ENCODE measurements at regions not wholly inside any gene's neighbourhood (a gene's known extent, or its start where the extent isn't known, plus 50 kb on each side); places are given as distances from the start of the nearest gene placed in this dataset.
A peak's percentile ranks its signal among the peaks of the same experiment; 100 is the strongest.

DNA sequence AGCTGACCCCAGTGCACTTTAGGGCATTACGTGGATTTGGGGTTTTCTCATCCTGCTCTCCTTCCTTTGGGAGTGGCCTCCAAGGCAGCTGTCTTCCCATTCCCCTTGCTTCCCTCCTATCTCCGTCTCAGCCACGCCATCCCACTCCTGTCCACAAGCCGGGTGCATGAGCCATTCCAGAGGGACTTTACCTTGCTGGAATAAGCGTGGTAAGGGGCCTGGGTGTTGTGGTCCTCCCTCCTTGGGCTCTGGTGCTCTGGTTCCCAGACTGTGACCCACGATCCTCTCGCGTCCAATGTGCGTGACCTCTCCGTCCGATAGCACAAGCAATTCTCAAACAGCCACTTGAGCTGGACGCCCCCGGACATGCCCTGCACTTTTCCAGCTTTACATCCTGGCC is 60.6 kb upstream of the NKX2-2 start:
- Histone ChIP-seq H3K4me1 (ENCODE audit: control insufficient read depth in 1 of 2, extremely low read depth in 1 of 2, insufficient read depth in 2 of 2, low read length in 2 of 2) (peaks cover 0 to 4% of the 10 kb centered on the region in 2 experiments), H3K27ac (ENCODE audit: low read length) (no peak overlapping the region), H3K27me3 (replicated peaks in 1 of 2; ENCODE audit: control insufficient read depth in 2 of 2, extremely low read depth in 1 of 2, insufficient read depth in 2 of 2, low read length in 1 of 2) (peaks cover 0 to 12% of the 10 kb centered on the region in 2 experiments), H3K4me3 (ENCODE audit: control insufficient read depth in 1 of 2, extremely low read depth in 1 of 2, low read length in 1 of 2) (no peak overlapping the region), H3K9me3 (no peaks in the 10 kb centered on the region), H3K36me3 (ENCODE audit: control insufficient read depth in 2 of 2, extremely low read depth in 1 of 2, insufficient read depth in 1 of 2, low read length in 1 of 2) (no peaks in the 10 kb centered on the region)
- Mint-ChIP-seq H3K36me3 (no peaks in the 10 kb centered on the region), H3K4me3 (no peak overlapping the region), H3K27me3 (peaks cover 10 to 27% of the 10 kb centered on the region in 2 donors), H3K4me1 (peaks cover 0 to 10% (median 4%) of the 10 kb centered on the region in 3 donors), H3K9me3 (no peaks in the 10 kb centered on the region), H3K27ac (no peak overlapping the region)
- WGBS (ENCODE audit: insufficient coverage): 78% methylated on average over 11 of the region's 13 CpGs
- ChIA-PET POLR2A (no interaction called here), CTCF (interaction anchor here (0.8 to 1.0 kb wide), 2 partner anchors 45 to 46 kb away, joined by 3 to 4 read pairs; no protein-coding TSS in a partner anchor)
- no peak for DNase-seq
- no peak for ATAC-seq (replicated peaks in 1 of 4)

DNA sequence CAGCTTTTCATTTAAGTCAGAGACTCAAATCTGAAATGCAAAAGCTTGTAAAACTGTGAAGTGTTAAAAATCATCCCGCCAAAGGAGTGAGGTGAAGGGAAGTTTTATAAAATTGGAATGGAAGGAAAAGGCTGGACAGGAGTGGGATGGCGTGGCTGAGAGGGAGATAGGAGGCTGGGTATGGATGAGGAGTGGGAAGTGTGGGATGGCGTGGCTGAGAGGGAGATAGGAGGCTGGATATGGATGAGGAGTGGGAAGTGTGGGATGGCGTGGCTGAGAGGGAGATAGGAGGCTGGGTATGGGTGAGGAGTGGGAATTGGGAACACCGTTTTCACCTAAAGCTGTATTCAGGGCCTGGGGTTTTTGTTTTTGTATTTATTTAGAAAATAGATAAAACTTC is 59.4 kb upstream of the NKX2-2 start:
- Mint-ChIP-seq H3K36me3 (no peaks in the 10 kb centered on the region), H3K4me1 (peaks cover 0 to 10% (median 4%) of the 10 kb centered on the region in 3 donors), H3K9me3 (no peaks in the 10 kb centered on the region), H3K27ac (no peak overlapping the region), H3K27me3 (peaks cover 11 to 27% of the 10 kb centered on the region in 2 donors), H3K4me3 (no peak overlapping the region)
- POLR2A ChIA-PET: no interaction called here
- ATAC-seq (replicated peaks in 1 of 4) (no peak), DNase-seq (no peak)
- no peak overlapping the region for H3K27ac ChIP-seq (ENCODE audit: low read length)
- WGBS (ENCODE audit: insufficient coverage): 62% methylated on average over 5 of the region's 5 CpGs
- H3K36me3 ChIP-seq (ENCODE audit: control insufficient read depth in 2 of 2, extremely low read depth in 1 of 2, insufficient read depth in 1 of 2, low read length in 1 of 2): no peaks in the 10 kb centered on the region
- H3K27me3 ChIP-seq (replicated peaks in 1 of 2; ENCODE audit: control insufficient read depth in 2 of 2, extremely low read depth in 1 of 2, insufficient read depth in 2 of 2, low read length in 1 of 2): peaks cover 0 to 12% of the 10 kb centered on the region in 2 experiments
- no peaks in the 10 kb centered on the region for H3K9me3 ChIP-seq
- no peak overlapping the region for H3K4me3 ChIP-seq (ENCODE audit: control insufficient read depth in 1 of 2, extremely low read depth in 1 of 2, low read length in 1 of 2)
- CTCF ChIA-PET: interaction anchor here (0.6 to 2.4 kb wide), 4 partner anchors 44 to 373 kb away, joined by 3 to 11 read pairs (median 3); no protein-coding TSS in a partner anchor
- H3K4me1 ChIP-seq (ENCODE audit: control insufficient read depth in 1 of 2, extremely low read depth in 1 of 2, insufficient read depth in 2 of 2, low read length in 2 of 2): peaks cover 0 to 4% of the 10 kb centered on the region in 2 experiments

DNA sequence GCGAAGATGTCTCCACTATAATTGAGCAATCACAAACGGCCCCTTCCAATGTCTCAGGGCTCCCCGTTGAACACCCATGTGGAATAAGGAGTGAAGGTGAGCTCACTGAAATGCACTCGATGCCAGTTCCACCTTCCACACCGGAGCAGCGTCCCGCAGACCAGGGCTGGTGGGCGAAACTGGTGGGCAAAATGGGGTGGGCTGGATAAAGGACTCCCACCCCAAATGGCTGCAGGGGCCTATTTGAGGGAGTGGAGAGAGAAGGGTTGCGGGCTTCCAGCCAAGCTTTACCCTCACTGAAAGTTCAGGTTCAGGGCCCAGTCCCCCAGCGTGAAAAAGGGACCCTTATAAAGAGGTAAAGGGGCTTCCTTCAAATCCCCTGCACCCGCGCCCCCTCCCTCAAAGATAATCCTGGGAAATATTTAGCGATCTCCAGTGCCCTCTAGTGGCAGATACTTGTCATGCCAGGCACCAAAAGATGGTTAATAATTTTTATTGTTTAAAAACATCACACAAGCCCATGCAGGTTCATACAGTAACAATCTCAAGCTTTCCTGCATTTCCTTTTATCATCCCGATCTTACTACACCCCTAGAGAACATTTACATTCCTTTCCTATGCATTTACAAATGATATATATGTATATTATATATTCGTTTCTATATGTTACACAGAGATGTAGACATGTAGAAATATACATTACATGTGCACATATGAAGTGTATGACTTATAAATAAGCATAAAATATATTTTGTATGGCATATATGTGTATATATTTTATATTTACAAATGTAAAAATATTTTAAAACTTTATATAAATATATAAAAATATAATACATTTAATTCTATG is 58.2 kb upstream of the NKX2-2 start:
- Histone ChIP-seq H3K36me3 (ENCODE audit: control insufficient read depth in 2 of 2, extremely low read depth in 1 of 2, insufficient read depth in 1 of 2, low read length in 1 of 2) (no peaks in the 10 kb centered on the region), H3K27ac (ENCODE audit: low read length) (no peak overlapping the region), H3K4me1 (ENCODE audit: control insufficient read depth in 1 of 2, extremely low read depth in 1 of 2, insufficient read depth in 2 of 2, low read length in 2 of 2) (peaks cover 0 to 4% of the 10 kb centered on the region in 2 experiments), H3K9me3 (no peaks in the 10 kb centered on the region), H3K27me3 (replicated peaks in 1 of 2; ENCODE audit: control insufficient read depth in 2 of 2, extremely low read depth in 1 of 2, insufficient read depth in 2 of 2, low read length in 1 of 2) (peaks cover 0 to 12% of the 10 kb centered on the region in 2 experiments), H3K4me3 (ENCODE audit: control insufficient read depth in 1 of 2, extremely low read depth in 1 of 2, low read length in 1 of 2) (no peak overlapping the region)
- peaks cover 0 to 10% (median 4%) of the 10 kb centered on the region in 3 donors for H3K4me1 Mint-ChIP-seq
- CTCF ChIA-PET: interaction anchor here (0.6 to 2.4 kb wide), 17 partner anchors 9 to 714 kb away, joined by 3 to 11 read pairs (median 4); no protein-coding TSS in a partner anchor
- peak in 5 of 35 experiments; percentile 6 to 54 (median 21) for DNase-seq
- H3K4me3 Mint-ChIP-seq: no peak overlapping the region
- H3K27me3 Mint-ChIP-seq: peaks cover 11 to 27% of the 10 kb centered on the region in 2 donors
- no CpG with 5 or more reads among the region's 15 CpGs for WGBS (ENCODE audit: insufficient coverage)
- POLR2A ChIA-PET: no interaction called here
- no peak for ATAC-seq (replicated peaks in 1 of 4)
- H3K9me3 Mint-ChIP-seq: no peaks in the 10 kb centered on the region
- H3K27ac Mint-ChIP-seq: no peak overlapping the region
- H3K36me3 Mint-ChIP-seq: no peaks in the 10 kb centered on the region

DNA sequence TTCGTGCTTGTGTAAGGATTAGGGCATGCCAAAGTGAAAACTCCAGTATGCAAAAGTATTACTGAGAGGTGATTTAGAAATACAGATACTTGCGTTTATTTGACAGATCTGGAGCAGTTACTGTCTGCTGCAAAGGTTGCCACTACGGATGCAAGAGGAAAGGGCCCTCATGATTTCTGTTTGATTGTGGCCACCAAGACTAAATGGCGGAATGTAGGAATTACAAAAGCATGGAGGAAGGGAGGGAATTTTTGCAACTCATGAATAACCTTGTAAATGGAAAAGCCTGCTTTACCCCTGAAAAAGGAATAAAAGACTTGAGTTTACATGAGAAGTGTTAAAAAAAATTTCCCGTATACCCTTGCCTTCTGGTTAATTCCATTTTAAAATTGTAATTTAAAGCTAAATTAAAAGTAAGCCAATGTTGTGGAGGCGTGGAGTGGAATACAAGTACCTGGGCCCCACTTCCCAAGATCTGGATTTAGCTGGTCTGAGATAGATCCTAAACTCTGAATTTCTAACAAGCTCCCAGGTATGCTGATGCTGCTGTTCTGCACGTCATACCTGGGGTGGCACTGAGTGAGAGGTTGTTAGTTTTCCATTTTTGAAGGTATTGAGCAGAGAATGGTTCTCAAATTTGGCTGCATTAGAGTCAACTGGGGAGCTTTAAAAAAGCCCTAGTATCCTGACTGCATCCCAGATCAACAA is 56.6 kb upstream of the NKX2-2 start:
- WGBS (ENCODE audit: insufficient coverage): 65% methylated on average over 4 of the region's 7 CpGs
- H3K4me3 ChIP-seq (ENCODE audit: control insufficient read depth in 1 of 2, extremely low read depth in 1 of 2, low read length in 1 of 2): no peak overlapping the region
- H3K9me3 ChIP-seq: no peaks in the 10 kb centered on the region
- no peak overlapping the region for H3K27ac ChIP-seq (ENCODE audit: low read length)
- Mint-ChIP-seq H3K27me3 (peaks cover 11 to 22% of the 10 kb centered on the region in 2 donors), H3K36me3 (no peaks in the 10 kb centered on the region), H3K9me3 (no peaks in the 10 kb centered on the region), H3K4me3 (no peak overlapping the region), H3K27ac (peak overlapping the region in 1 of 2 donors; percentile 16), H3K4me1 (peaks cover 0 to 10% (median 4%) of the 10 kb centered on the region in 3 donors)
- ChIA-PET CTCF (interaction anchor here (0.5 to 2.3 kb wide), 16 partner anchors 8 to 768 kb away, joined by 3 to 9 read pairs (median 4); no protein-coding TSS in a partner anchor), POLR2A (no interaction called here)
- H3K4me1 ChIP-seq (ENCODE audit: control insufficient read depth in 1 of 2, extremely low read depth in 1 of 2, insufficient read depth in 2 of 2, low read length in 2 of 2): peaks cover 0 to 4% of the 10 kb centered on the region in 2 experiments
- no peaks in the 10 kb centered on the region for H3K36me3 ChIP-seq (ENCODE audit: control insufficient read depth in 2 of 2, extremely low read depth in 1 of 2, insufficient read depth in 1 of 2, low read length in 1 of 2)
- peaks cover 0 to 12% of the 10 kb centered on the region in 2 experiments for H3K27me3 ChIP-seq (replicated peaks in 1 of 2; ENCODE audit: control insufficient read depth in 2 of 2, extremely low read depth in 1 of 2, insufficient read depth in 2 of 2, low read length in 1 of 2)
- no peak for DNase-seq
- ATAC-seq (replicated peaks in 1 of 4): no peak

DNA sequence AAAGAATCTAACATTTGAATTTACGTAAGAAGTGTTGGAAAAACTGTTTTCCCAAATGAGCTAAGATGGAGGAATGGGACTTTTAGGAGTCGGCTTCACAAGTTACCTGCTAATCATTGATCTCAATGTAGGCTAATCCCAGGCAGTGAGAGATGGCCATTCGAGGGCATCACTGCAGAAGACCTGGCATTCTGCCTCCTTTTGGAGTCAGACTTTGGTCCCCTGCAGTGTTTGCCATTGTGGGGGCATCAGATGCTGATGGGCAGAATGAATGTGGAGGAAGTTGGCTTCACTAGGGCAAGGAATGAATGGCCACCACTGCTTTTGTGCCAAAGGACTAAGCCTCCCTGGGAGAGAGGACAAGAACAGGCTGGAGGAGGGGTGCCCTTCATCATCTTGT is 55.7 kb upstream of the NKX2-2 start:
- Mint-ChIP-seq H3K9me3 (no peaks in the 10 kb centered on the region), H3K27ac (no peak overlapping the region), H3K27me3 (peaks cover 8 to 15% of the 10 kb centered on the region in 2 donors), H3K36me3 (no peaks in the 10 kb centered on the region), H3K4me3 (no peak overlapping the region), H3K4me1 (peaks cover 0 to 10% (median 4%) of the 10 kb centered on the region in 3 donors)
- DNase-seq (no peak), ATAC-seq (replicated peaks in 1 of 4) (no peak)
- H3K9me3 ChIP-seq: no peaks in the 10 kb centered on the region
- WGBS (ENCODE audit: insufficient coverage): 76% methylated on average over 2 of the region's 3 CpGs
- peaks cover 0 to 4% of the 10 kb centered on the region in 2 experiments for H3K4me1 ChIP-seq (ENCODE audit: control insufficient read depth in 1 of 2, extremely low read depth in 1 of 2, insufficient read depth in 2 of 2, low read length in 2 of 2)
- CTCF ChIA-PET: interaction anchor here in 1 of 2 donors (1.6 kb wide), 1 partner anchor 40 kb away, joined by 6 read pairs; no protein-coding TSS in a partner anchor
- no peak overlapping the region for H3K4me3 ChIP-seq (ENCODE audit: control insufficient read depth in 1 of 2, extremely low read depth in 1 of 2, low read length in 1 of 2)
- no peaks in the 10 kb centered on the region for H3K36me3 ChIP-seq (ENCODE audit: control insufficient read depth in 2 of 2, extremely low read depth in 1 of 2, insufficient read depth in 1 of 2, low read length in 1 of 2)
- POLR2A ChIA-PET: interaction anchor here in 1 of 2 donors (0.6 kb wide), 1 partner anchor 21 kb away, joined by 5 read pairs; no protein-coding TSS in a partner anchor
- H3K27ac ChIP-seq (ENCODE audit: low read length): no peak overlapping the region
- H3K27me3 ChIP-seq (replicated peaks in 1 of 2; ENCODE audit: control insufficient read depth in 2 of 2, extremely low read depth in 1 of 2, insufficient read depth in 2 of 2, low read length in 1 of 2): peaks cover 0 to 10% of the 10 kb centered on the region in 2 experiments

DNA sequence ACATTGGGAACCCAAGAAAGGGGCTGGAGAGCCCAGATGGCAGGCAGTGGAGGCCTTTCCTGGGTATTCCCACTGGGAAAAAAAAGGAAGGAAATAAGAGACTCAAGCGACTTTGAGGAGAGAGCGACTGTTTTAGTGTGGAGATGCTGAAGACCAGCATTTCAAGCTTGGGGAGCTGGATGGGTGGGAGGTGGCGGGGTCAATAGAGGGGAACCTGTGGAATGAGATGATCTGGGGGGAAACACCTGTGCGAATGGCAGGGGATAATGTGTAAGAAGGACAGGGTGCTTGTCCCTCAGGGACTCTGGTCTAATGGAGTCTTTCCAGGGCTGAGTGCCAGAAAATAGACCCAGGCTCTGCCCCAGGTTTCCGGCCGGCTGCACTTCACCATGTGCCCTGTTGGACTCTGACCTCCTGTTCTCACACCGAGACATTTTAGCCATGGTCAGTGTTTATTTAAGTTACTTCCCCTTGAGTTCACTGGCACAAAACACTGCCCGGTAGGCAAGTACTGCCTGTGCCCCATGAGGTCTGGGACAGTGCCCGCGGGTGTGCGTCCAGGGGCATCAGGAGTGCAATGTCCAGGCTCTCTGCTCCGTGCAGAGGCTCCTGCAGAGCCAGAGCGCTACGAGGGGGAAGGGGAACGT is 50.4 kb upstream of the NKX2-2 start:
- H3K4me1 ChIP-seq (ENCODE audit: control insufficient read depth in 1 of 2, extremely low read depth in 1 of 2, insufficient read depth in 2 of 2, low read length in 2 of 2): no peaks in the 10 kb centered on the region
- H3K27me3 ChIP-seq (replicated peaks in 1 of 2; ENCODE audit: control insufficient read depth in 2 of 2, extremely low read depth in 1 of 2, insufficient read depth in 2 of 2, low read length in 1 of 2): peaks cover 0 to 4% of the 10 kb centered on the region in 2 experiments
- ATAC-seq (replicated peaks in 1 of 4): no peak
- Mint-ChIP-seq H3K4me1 (peaks cover 4 to 9% (median 8%) of the 10 kb centered on the region in 3 donors), H3K27ac (no peak overlapping the region), H3K27me3 (peaks cover 3 to 8% of the 10 kb centered on the region in 2 donors), H3K4me3 (no peak overlapping the region), H3K9me3 (peaks cover 0 to 5% (median 4%) of the 10 kb centered on the region in 3 donors), H3K36me3 (peaks cover 7% of the 10 kb centered on the region)
- DNase-seq: no peak
- WGBS (ENCODE audit: insufficient coverage): 83% methylated on average over 7 of the region's 15 CpGs
- H3K27ac ChIP-seq (ENCODE audit: low read length): no peak overlapping the region
- ChIA-PET CTCF (interaction anchor here in 1 of 2 donors (0.6 kb wide), 1 partner anchor 317 kb away, joined by 3 read pairs; no protein-coding TSS in a partner anchor), POLR2A (no interaction called here)
- H3K9me3 ChIP-seq: no peaks in the 10 kb centered on the region
- H3K36me3 ChIP-seq (ENCODE audit: control insufficient read depth in 2 of 2, extremely low read depth in 1 of 2, insufficient read depth in 1 of 2, low read length in 1 of 2): no peaks in the 10 kb centered on the region
- H3K4me3 ChIP-seq (ENCODE audit: control insufficient read depth in 1 of 2, extremely low read depth in 1 of 2, low read length in 1 of 2): no peak overlapping the region
